ENCODE measurements at regions not wholly inside any gene's neighbourhood (a gene's known extent, or its start where the extent isn't known, plus 50 kb on each side); places are given as distances from the start of the nearest gene placed in this dataset.
"Not testable (repeated sequence)": the region's sequence is repeated elsewhere in the genome, so short reads cannot be mapped to it uniquely, and the experiment has no call there.

DNA sequence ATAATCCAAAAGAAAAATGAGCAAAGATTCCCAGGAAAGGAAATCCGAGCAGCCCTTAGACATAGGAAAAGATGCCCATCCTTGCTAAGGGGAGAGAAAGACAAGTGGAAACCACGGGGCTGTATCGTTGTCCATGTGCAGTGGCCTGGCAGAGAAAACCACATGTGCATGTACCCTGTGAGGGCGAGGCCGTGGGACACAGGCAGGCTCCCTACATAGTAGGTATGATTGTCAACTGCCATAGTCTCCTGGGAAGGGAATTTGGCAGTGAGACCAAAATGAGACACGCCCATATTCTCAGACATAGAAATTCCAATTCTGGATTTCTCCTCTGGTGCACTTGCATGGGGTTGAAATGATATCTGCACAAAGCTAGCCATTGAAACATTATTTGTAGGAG lies 169.7 kb upstream of the SALL4 start:
- DNase-seq = no peak
- intact Hi-C loops (cut with DNase I) = no loop called here
- no peak for ATAC-seq (ENCODE audit: poor library complexity)

DNA sequence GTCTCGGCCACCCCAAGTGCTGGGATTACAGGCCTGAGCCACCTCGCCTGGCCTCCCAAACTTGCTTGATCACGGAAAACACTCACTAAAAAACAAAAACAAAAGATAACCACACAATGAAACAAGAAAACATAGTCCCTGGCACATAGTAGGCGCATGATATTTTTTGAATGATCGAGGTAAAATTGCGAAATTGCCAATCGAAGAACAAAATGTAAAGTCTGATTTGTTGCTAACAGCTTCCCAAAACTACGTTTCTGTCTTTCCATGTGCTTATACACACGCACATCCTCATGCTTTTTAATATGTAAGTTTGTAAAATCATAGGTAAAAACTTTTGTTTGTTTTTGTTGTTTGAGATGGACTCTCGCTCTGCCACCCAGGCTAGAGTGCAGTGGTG lies 168.5 kb upstream of the SALL4 start:
- DNase-seq (no peak), ATAC-seq (ENCODE audit: poor library complexity) (no peak)
- intact Hi-C loops (cut with DNase I) = no loop called here

DNA sequence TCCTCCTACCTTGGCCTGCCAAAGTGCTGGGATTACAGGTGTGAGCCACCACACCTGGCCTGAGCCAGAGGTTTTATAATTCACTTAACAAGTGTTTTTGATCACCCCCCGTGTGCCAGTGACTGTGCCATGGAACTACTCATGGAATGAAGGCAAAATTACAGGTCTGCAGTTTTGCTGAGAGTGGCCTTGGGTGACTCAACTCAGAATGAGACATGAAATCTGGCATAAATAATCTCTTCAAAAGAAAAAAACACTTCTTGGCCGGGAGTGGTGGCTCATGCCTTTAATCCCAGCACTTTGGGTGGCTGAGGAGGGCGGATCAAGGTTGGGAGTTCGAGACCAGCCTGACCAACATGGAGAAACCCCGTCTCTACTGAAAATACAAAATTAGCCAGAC lies 166.9 kb upstream of the SALL4 start:
- no peak for ATAC-seq (ENCODE audit: poor library complexity)
- no peak for DNase-seq
- intact Hi-C loops (cut with DNase I) = no loop called here

DNA sequence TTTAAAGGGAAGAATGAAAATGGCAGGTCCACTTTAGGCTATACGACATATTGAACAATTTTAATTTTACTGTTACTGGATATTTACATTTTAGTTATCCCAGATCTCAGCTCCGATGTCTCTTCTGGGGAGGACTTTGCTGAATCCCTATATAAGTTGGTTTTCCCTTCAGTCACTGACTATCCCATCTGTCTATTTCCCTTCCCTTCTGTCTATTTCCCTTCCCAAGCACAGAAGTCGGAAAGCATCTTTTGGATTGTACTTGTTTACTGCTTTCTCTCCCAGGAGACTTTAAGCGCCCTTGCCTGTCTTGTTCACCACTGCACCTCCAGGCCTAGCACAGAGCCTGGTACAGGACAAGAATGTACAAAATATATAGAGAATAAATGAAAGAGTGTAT lies 165.8 kb upstream of the SALL4 start:
- intact Hi-C loops (cut with DNase I) = no loop called here

DNA sequence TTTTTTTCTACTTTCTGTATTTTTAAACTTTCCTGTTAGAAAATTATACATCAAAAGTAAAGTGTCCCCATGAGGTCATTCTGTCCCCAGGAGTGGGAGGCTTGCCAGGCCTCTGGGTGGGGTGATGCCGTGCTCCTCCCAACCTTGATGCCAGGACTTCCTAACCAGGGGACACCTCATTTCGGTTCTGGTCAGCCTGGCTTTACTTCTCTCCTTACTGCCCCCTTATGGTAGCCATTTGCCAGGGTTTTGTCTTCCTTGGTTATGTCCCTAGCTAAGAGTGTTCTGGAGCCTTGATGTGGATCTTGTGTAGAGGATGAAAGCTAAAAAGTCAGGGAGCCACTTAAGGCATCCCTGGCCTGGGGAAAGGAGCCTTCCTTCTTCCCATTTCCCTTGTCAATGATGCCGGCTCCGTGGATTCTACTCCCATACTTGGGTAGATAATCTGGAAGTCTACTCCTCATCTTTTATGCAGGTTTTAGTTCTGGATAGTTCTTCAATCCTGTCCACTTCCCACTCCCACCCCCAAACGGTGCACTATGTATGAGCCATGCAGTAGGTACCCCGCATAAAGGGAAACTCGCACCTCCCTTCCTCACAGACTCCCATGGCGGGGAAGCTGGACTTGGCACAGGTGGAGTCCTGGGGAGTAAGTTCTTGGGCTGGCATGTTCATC lies 164.1 kb upstream of the SALL4 start:
- intact Hi-C loops (cut with DNase I) = no loop called here
- DNase-seq (peak; percentile 44), ATAC-seq (ENCODE audit: poor library complexity) (peak; percentile 68)

More for the DNA sequence above, 165.8 kb upstream of the SALL4 start:
- DNase-seq (no peak), ATAC-seq (ENCODE audit: poor library complexity) (no peak)

DNA sequence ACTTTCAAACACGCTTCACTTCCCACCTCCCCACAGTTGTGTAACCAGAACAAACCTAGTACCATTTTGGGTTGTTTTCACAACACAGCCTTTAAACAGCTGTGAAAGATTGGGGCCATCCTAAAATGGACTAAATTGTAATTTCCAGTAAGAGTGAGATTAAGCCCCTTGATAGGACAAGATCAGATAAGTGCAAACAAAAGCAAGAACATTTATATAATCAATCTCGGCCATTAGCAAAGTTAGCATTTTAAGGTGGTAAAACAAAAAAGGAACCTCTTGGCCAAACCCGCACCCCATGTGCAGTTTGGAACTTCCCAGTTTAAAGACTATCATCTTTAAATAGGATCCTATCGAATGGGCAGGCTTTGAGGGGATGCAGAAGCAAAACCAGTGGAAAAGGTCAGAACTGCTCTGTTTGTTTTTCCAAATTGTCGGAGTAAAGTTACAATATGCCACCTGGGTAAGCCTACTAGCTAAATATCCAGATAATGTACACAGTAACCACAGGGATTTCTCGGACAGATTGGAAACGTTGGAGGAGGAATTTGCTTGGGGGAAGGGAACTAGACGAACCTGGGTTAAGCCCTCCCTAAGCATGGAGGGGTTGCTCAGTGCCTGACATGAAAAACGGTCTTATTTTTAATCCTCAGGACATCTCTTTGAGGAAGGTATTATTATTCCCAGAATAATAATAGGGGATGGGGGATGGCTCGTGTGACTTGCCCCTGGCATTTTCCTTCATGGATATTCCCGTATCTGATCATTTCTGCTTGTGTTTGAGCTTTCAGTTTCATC lies 159.8 kb upstream of the SALL4 start:
- ATAC-seq (ENCODE audit: poor library complexity) = no peak
- DNase-seq = no peak
- intact Hi-C loops (cut with DNase I) = no loop called here

DNA sequence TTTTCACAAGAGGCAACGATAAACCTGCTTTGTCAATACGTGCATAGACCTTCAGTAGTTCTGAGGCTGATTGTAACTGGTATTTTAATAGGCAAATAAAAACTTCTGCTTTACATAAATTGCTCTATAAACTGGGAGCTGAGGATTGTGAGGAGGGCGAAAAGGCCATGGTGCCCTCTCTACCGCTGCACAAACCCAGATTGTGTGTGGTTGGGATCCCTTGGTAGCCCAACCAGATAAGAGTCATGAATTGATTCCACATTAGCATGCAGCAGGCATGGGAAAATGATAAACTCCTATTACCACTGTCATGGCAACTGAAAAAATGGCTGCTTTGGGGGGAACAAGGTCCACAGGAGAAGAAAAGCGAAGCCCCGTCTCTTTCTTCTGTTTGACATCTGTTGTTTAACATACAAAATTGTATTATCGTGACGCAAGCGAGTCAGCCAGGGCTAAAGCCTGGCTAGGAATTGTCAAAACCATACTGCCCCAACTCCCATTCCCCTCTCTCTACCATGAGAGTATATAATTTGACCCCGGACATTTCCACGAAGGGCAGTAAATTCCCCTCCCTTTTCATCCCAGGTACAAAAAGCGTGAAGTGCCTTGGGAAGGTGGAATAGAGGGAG lies 157.8 kb upstream of the SALL4 start:
- DNase-seq (no peak), ATAC-seq (ENCODE audit: poor library complexity) (no peak)
- intact Hi-C loops (cut with DNase I) = no loop called here

DNA sequence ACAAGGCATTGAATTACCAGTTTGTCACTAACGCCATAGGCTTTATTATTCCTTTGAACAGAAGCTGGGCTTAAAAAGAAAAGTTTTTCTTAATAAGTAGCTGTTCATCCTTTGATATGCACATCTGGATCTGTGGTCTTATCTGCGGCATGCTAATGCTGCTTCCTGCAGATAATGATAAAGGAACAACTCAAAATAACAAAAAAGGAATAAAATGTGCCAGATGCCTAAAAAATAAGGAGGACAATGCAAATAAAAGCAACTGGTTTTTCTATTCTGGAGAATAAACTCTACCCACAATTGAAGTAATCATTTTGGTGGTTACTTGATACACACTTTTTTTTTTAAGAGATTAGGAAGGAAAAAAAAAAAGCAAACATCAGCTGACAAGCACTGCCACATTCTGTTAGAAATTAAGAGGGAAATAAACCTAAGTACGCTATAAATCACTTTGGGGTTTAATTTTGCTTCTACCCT lies 156.8 kb upstream of the SALL4 start:
- DNase-seq (no peak), ATAC-seq (ENCODE audit: poor library complexity) (no peak)
- intact Hi-C loops (cut with DNase I) = no loop called here

DNA sequence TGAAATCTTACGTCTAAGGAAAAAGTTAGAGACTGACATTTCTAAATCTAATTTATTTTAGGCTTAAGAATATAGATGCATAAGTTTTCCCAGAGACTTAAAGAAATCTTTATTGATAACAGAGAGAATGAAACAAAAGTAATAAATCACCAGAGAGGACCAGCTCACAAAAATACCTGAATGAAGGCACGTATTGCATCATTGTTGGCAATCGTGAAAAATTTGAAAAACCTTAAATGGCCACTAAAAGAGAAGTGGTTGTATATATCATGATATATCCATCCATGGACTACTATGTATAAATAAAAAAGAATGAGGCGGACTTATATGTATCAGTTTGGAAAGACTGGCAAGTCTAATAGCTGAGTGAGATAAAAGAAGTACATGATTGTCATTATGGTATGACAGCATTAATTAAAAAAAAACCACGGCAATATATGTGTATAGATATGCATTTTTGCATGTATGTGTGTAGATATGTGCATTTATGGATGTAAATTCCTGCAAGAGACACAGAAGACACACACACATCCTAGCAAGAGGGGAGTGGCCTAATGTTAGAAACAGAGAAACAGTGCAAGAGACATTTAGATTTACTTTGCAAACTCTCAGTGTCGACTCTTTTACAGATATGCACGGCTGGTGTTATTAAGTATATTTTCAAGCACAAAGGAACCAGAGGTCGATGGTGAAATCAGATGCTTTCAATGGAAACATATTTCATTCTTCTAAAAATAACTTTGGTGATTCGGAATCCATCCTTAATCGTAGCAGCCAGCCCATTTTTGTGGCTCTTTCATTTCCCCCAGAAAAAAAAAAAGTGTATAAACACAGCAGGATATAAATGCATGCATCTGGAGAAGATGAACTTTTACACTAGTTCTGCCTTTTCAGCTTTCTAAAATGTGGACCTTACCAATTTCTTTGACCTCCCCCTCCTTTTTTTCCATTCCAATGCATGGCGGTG lies 156.1 kb upstream of the SALL4 start:
- intact Hi-C loops (cut with DNase I) = no loop called here
- ATAC-seq (ENCODE audit: poor library complexity) (no peak), DNase-seq (no peak)

DNA sequence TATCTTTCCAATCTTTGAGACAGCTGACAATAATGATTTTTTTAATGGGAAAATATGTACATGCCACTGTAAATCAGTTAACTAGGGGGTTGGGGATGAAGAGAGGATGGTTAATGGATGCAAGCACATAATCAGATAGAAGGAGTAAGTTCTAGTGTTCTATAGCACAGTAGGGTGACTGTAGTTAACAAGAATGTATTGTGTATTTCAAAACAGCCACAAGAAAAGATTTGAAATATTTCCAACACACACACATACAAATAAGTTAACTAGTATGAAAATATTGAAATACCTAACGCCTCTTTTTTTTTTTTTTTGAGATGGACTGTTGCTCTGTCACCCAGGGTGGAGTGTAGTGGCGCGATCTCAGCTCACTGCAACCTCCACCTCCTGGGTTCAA lies 153.4 kb upstream of the SALL4 start:
- intact Hi-C loops (cut with DNase I) = no loop called here

DNA sequence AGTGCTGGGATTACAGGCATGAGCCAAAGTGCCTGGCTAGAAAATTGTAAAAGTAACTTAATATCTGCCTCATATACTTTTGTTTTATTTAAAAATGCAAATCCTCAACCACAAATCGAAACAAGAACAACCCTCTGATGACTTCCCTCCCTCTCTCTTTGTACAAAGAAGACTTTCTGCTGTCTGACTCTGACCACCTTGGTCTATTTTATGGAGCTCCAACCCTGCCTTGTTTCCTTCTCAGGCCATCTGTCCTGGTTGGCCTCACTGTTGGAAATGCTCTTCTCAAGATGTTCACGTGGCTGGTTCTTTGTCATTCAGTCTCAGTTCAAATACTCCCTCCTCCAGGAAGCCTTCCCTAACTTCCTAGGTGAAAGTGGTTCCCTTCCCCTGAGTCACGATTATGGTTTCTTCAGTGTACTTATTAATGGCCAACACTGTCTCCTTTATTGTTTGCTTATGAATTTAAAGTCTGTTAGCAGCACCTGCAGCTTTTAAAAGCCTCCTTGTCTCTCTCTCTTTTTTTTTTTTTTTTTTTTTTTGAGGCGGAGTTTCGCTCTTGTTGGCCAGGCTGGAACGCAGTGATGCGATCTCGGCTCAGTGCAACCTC lies 151.5 kb upstream of the SALL4 start:
- DNase-seq (no peak), ATAC-seq (ENCODE audit: poor library complexity) (no peak)
- intact Hi-C loops (cut with DNase I) = no loop called here

More for the DNA sequence above, 153.4 kb upstream of the SALL4 start:
- no peak for DNase-seq
- no peak for ATAC-seq (ENCODE audit: poor library complexity)

DNA sequence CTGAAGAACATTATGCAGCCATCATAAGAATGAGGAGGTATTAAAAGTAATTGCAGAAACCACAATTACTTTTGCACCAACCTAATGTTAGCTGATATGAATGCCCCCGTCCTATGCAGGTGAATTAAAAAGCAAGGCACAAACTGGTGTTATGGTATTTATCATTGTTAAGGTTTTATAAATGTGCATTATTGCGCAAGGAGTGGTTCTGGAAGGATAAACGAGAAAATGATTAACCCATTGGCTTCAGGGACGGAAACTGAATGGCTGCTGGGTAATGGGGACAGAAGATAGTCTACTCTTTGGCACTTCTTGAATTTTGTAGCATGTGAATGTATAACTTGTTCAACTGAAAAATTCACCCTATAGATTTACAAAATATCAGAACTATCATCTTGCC lies 148.6 kb upstream of the SALL4 start:
- intact Hi-C loops (cut with DNase I) = no loop called here
- no peak for ATAC-seq (ENCODE audit: poor library complexity)

DNA sequence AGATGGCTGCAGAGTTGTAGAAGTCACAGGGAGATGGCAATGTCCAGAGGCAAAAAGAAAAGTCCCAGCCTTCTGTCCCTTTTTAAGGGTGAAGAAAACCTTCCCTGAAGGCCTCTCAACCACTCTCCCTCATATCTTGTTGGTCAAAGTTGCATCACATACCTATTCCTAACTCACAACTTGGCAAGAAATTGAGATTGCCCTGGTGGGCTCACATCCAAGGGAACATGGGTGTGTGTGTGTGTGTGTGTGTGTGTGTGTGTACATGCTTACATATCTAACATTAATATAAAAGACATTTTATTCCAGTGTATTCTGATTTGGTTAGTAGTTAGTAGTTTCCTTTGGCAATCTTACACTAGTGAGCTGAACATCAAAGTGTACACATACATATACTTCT lies 144.3 kb upstream of the SALL4 start:
- no peak for ATAC-seq (ENCODE audit: poor library complexity)

More for the DNA sequence above, 148.6 kb upstream of the SALL4 start:
- no peak for DNase-seq

DNA sequence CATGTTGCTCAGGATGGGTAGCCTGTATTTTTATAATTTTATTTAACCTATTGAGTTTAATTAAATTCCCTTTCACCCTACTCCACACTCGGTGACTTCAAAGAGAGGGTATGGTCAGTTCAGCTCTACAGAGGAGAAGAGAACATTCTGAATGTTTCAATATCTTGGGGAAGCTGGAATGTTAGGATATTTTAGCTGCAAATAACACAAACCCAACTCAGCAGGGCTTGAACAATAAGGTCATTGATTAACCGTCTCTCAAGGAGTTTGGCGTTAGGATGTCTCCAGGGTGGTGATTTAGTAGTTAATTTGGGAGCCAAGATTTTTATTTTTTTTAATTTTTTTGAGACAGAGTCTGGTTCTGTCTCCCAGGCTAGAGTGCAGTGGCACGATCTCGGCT lies 143.6 kb upstream of the SALL4 start:
- intact Hi-C loops (cut with DNase I) = no loop called here
- DNase-seq (no peak), ATAC-seq (ENCODE audit: poor library complexity) (peak; percentile 31)

More for the DNA sequence above, 144.3 kb upstream of the SALL4 start:
- no peak for DNase-seq
- intact Hi-C loops (cut with DNase I) = no loop called here

DNA sequence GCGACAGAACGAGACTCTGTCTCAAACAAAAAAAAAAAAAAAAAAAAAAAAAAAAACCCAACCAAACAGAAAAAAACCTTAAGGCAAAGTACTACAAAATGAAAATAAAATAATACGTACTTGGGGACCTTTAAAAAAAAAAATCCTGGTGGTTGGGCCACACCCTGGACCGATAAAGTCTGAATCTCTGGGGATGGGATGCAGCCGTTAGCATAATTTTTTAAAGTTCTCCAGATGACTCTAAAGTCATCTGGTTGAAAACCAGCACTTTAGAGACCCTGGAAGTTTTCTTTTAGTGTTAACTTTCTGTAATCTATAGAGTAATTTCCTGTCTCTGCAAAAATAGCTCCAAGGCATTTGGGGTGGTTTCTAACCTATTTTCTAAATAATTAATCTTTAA lies 142.9 kb upstream of the SALL4 start:
- intact Hi-C loops (cut with DNase I) = no loop called here
- DNase-seq (no peak), ATAC-seq (ENCODE audit: poor library complexity) (no peak)

DNA sequence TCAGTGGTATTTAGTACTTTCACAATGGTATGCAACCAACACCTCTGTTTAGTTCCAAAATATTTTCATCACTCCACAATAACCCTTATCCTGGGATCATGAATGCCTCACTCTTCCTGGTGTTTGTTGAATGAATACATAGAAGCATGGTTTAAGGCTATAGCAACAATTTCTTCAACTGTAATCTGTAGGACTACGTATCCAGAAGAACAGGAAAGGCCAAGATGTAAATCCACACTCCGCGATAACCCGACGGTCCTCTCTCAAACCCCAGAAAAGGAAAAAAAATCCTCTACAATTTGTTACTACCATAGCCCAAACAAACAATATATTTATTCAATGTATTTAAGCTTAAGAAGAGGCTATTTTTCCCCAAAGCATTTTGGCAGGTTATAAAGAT lies 141.4 kb upstream of the SALL4 start:
- intact Hi-C loops (cut with DNase I) = no loop called here
- ATAC-seq (ENCODE audit: poor library complexity) (no peak), DNase-seq (no peak)

DNA sequence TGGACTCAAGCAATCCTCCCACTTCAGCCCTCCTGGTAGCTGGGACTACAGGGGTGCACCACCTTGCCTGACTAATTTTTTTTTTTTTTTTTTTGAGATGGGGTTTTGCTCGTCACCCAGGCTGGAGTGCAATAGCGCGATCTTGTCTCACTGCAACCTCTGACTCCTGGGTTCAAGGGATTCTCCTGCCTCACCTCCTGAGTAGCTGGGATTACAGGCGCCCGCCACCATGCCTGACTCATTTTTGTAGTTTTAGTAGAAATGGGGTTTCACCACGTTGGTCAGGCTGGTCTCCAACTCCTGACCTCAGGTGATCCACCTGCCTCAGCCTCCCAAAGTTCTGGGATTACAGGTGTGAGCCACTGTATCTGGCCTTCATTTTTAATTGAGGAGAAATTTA lies 141.0 kb upstream of the SALL4 start:
- ATAC-seq (ENCODE audit: poor library complexity); intact Hi-C loops (cut with DNase I); DNase-seq: not testable (repeated sequence)

DNA sequence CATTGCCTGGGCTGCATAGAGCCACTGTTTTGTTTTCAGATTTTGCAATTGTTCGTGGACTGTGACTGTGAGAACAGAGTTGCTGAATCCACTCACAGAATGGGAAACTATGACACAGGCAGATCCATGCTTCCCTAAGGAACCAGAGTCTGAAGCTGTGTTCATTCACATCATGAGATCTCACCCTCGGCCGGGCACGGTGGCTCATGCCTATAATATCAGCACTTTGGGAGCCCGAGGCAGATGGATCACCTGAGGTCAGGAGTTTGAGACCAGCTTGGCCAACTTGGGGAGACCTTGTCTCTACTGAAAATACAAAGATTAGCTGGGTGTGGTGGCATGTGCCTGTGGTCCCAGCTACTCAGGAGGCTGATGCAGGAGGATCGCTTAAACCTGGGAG lies 139.2 kb upstream of the SALL4 start:
- intact Hi-C loops (cut with DNase I) = no loop called here
- no peak for ATAC-seq (ENCODE audit: poor library complexity)
- no peak for DNase-seq

DNA sequence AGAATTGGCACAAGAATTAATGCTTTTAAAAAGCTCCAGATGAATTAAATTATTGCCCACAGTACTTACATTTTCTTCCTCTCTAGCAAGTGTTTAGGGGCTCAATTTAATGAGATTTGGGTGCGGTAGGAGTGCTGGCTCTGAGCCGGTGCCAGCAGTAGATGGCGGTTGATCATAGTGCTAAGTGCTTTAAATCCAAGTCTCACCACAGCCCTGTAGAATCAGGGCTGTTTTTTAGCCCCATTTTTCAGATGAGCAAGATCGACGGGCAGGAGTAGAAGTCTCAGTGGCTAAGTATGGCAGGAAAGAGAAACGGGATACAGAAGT lies 136.9 kb upstream of the SALL4 start:
- ATAC-seq (ENCODE audit: poor library complexity) (no peak), DNase-seq (no peak)
- intact Hi-C loops (cut with DNase I) = no loop called here
